SK-N-SH treated with all-trans-retinoic acid at 6 μM for 48 hours (cell line): ENCODE measurements at regions not wholly inside any gene's neighbourhood (a gene's known extent, or its start where the extent isn't known, plus 50 kb on each side); places are given as distances from the start of the nearest gene placed in this dataset.

Source experiments
- ARNTL ChIP-seq: fragments of 450-650 bp; formaldehyde crosslinking; IDR thresholded peaks from 2 replicates; pipeline ENCODE4 v1.5.0; 2020; ENCODE audit warnings: low read depth, mild to moderate bottlenecking, moderate library complexity, borderline replicate concordance
- OSR1 ChIP-seq: fragments of 250-450 bp; sonication (Bioruptor Pico); IDR thresholded peaks from 2 replicates; pipeline ENCODE4 v1.8.0; 2022; ENCODE audit warnings: moderate library complexity, mild to moderate bottlenecking, inconsistent platforms
- ZFP3 ChIP-seq: fragments of 250-450 bp; sonication (Bioruptor Pico); IDR thresholded peaks from 2 replicates; pipeline ENCODE4 v1.5.0; 2020; ENCODE audit warnings: mild to moderate bottlenecking, moderate library complexity
- ZNF565 ChIP-seq: fragments of 450-650 bp; formaldehyde crosslinking; conservative IDR thresholded peaks from 2 replicates; pipeline ENCODE4 v1.5.0; 2020; ENCODE audit warnings: low read depth, mild to moderate bottlenecking, moderate library complexity
- ZNF70 ChIP-seq: fragments of 450-650 bp; formaldehyde crosslinking; IDR thresholded peaks from 2 replicates; pipeline ENCODE4 v1.5.0; 2020; ENCODE audit warnings: mild to moderate bottlenecking, moderate library complexity
- TF ChIP-seq, protein P1 (sequence below): fragments of 250-450 bp; sonication (Bioruptor Pico); IDR thresholded peaks from 2 replicates; pipeline ENCODE4 v1.5.1; 2020; ENCODE audit warnings: low read depth, mild to moderate bottlenecking, moderate library complexity

DNA sequence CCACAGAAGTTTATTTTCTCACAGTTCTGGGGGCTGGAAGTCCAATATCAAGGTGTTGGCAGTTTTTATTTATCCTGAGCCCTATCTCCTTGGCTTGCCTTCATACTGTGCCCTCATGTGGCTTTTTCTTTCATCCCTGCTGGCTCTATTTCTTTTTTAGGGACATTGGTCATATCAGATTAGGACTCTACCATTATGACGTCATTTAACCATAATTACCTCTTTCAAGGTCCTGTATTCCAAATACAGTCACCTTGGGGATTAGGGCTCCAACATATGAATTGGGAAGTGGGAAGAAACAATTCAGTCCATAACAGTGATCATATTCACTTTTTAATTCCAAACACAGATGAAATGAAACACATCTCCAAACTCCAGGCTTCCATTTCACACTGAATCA lies 286.0 kb downstream of the SUCLG1 start:
- TF ChIP-seq ARNTL (CRISPR knock-in tag) (no peak), ZFP3 (CRISPR knock-in tag) (no peak), OSR1 (CRISPR knock-in tag) (no peak), ZNF70 (CRISPR knock-in tag) (no peak), ZNF565 (no peak)
- TF ChIP-seq, protein P1, sequence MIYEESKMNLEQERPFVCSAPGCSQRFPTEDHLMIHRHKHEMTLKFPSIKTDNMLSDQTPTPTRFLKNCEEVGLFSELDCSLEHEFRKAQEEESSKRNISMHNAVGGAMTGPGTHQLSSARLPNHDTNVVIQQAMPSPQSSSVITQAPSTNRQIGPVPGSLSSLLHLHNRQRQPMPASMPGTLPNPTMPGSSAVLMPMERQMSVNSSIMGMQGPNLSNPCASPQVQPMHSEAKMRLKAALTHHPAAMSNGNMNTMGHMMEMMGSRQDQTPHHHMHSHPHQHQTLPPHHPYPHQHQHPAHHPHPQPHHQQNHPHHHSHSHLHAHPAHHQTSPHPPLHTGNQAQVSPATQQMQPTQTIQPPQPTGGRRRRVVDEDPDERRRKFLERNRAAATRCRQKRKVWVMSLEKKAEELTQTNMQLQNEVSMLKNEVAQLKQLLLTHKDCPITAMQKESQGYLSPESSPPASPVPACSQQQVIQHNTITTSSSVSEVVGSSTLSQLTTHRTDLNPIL, result no peak
